HG02970 (cell line): ENCODE measurements at regions not wholly inside any gene's neighbourhood (a gene's known extent, or its start where the extent isn't known, plus 50 kb on each side); places are given as distances from the start of the nearest gene placed in this dataset.
"Not testable (repeated sequence)": the region's sequence is repeated elsewhere in the genome, so short reads cannot be mapped to it uniquely, and the experiment has no call there.

ENCODE experiments used
- ATAC-seq: cut with Tn5 transposase; IDR thresholded peaks from one replicate; pipeline ENCODE4 v1.9.1; 2021; ENCODE audit warnings: mild to moderate bottlenecking, moderate library complexity, moderate number of reproducible peaks; ENCODE audit not compliant: unreplicated experiment, low FRiP score

DNA sequence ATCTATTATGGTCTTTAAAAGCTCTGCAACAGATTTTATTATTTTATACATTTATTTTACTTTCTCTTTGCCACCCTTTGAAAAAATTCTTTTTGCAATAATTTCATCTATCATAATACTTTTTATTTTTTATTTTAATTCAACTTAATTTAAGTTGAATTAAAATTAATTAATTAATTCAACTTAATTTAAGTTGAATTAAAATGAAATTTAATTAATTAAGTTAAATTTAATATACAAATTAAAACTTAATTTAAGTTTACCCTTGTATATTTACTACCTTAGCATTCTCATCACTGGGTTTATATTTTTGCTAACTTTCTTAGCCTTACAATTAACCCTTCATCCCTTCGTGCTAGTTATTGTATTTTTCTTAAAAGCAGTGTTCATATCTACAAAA lies 301.4 kb downstream of the SLITRK5 start:
- ATAC-seq = no peak

DNA sequence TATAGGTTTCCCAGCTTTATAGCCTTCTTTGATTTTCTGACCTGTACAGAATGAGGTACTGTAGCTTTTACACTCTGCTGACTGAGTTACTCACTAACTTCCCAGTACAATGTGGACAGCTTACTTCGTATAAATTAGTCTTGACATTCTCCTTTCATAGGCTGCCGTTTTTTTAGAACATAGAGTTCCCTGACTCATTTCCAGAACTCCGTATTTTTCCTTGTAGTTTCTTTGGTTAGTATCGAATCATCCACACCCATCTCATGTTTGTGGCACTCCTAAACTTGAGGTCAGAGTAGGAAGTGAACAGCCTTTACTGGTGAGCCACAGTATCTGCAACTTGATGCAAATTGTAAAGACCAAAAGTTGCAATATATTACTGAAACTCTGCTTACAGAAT lies 303.9 kb downstream of the SLITRK5 start:
- no peak for ATAC-seq

DNA sequence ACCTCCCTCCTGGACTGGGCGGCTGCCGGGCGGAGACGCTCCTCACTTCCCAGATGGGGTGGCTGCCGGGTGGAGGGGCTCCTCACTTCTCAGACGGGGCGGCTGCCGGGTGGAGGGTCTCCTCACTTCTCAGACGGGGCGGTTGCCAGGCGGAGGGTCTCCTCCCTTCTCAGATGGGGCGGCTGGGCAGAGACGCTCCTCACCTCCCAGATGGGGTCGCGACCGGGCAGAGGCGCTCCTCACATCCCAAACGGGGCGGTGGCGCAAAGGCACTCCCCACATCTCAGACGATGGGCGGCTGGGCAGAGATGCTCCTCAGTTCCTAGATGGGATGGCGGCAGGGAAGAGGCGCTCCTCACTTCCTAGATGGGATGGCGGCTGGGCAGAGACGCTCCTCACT lies 305.5 kb downstream of the SLITRK5 start:
- ATAC-seq = not testable (repeated sequence)

DNA sequence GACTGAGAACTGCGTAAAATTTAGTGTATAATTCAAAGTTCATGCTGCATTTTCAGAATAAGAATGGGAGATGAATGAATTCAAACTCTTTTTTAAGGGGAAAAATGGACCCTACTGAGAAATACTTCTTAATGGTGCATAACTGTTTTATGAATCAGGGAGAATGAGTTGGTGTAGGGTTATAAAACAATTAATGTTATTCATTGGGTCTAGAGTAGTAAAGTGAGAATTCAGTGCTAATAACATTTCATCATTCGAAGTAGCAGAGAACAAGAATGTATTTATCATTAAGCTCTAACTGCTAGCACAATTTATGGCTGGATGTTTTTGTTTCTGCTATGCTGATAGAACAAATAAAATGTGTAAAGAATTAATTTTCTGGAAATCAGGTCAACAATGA lies 310.2 kb downstream of the SLITRK5 start:
- no peak for ATAC-seq

DNA sequence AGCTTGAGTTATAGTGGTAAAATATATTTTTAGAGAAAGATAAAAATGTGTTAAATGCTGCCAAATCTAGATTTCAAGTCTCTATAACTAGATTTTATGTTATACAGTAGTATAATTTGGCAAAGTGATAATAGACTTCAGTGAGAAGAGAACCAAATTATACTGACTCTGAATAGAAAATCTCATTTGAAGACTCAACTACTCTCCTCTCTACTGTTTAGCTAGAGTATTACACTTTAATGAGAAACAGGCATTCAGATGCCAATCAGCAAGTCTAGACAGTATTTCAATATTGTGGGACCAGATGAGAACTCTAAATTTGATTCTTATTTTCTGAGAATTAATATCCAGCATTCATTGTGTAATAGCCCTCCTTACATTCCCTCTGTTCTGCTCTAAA lies 311.2 kb downstream of the SLITRK5 start:
- ATAC-seq = no peak

DNA sequence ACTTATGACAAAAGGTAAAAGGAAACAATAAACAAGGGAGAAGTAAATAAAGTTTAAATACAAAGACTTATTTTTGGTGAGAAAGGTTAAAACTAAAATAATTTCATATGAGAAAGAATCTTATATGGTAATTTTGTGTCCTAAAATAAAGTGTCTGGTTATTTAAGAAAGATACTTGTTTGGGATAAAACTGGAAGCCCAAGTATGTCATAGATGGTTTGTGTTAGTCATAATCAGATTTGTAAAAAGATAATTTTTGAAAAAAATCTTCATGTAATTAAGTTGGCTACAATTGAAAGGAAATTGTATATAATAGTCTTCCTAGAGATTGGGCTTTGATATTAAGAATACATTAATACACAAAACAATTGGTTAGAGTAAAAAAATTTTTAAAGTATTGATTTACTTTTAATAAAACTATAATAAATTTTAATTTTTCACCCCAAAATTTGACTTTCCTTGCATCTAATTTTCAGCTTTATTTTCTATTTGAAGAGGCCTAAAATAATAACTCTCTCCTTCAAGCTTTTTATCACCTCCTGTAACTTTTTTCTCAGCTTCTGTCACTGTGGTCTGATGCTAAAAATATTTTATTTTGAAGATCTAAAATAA lies 315.6 kb downstream of the SLITRK5 start:
- no peak for ATAC-seq

DNA sequence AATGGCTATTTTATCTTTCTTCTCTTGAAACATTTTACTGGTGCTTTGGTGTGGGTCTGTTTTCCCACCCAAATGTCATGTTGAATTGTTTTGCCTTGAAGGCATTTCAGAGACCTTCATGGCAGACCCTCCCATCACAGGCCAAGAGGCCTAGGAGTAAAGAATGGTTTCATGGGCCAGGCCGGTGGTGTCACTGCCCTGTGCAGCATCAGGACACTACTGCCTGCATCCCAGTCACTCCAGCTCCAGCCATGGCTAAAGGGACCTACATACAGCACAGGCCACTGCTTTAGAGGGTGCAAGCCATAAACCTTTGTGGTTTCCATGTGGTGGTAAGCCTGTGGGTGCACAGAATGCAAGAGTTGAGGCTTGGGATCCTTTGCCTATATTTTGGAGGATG lies 326.9 kb downstream of the SLITRK5 start:
- ATAC-seq = no peak

DNA sequence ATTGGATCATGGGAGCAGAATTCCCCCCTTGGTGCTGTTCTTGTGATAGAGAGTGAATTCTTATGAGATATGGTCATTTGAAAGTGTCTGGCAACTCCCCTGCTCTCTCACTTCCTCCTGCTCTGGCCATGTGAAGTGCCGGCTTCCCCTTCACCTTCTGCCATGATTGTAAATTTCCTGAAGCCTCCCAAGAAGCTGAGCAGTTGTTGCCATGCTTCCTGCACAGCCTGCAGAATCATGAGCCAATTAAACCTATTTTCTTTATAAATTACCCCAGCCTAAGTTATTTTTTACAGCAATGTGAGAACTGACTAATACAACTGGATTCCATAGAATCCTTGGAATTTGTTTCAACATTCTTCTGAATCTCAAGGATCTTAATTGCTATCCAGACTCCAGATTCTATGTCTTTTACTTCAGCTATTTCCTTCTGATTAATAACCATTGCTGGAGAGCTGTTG lies 328.1 kb downstream of the SLITRK5 start:
- ATAC-seq = no peak

DNA sequence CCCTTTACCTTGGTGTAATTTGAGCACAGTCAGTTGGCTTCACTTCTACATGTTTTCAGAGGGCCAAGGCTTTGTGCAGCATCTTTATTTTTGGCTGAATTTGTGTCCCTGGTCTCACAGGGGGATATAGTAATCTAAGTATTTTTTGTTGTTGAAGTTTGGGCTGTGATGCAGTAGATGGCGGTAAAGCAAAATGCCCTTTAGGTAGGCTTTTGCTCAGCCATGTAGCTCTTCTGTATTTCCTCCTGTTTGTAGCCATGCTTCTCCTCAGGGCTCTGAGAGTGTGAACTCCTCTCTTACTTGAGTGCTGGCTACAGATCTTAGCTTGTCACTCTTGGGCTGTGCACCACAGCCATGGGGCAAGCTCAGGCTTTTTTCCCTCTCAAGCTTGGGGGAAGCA lies 328.6 kb downstream of the SLITRK5 start:
- no peak for ATAC-seq

DNA sequence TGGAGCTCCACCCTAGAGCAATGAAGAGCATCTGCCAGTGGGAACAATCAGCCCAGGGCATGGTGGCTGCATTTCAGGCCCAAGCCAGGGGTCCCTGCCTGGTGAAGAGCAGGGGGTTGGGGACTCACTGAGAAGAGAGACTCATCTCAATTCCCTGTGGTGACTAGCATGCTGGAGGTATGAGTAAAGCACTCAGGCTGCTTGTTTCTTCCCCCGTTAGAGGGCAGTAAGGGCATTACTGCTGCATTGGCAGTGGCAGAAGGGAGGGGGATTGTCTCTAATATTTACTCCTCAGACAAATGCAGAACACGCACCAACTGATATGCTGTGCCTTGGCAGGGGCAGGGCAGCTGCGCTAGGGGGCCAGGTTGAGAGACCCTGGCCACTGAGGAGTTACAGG lies 329.1 kb downstream of the SLITRK5 start:
- no peak for ATAC-seq

DNA sequence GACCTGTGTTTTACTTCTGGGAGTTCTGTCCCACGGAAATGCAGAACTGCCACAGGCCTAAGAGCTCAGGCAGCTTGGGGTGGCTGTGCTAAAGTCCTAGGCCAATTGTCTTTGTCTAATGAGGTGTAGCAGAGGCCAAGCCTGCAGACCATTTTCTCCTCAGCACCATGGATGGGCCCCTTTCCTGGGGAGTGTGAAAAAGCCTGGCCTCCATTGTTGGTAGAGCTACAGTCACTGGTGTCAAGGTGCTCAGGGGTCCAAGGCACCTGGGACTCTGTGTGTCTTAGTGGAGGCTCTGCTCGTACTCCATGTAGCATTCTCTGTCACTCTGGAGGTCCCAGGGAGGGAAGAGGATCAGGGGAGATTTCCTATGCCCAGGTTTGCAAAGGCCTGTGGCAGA lies 329.6 kb downstream of the SLITRK5 start:
- no peak for ATAC-seq

DNA sequence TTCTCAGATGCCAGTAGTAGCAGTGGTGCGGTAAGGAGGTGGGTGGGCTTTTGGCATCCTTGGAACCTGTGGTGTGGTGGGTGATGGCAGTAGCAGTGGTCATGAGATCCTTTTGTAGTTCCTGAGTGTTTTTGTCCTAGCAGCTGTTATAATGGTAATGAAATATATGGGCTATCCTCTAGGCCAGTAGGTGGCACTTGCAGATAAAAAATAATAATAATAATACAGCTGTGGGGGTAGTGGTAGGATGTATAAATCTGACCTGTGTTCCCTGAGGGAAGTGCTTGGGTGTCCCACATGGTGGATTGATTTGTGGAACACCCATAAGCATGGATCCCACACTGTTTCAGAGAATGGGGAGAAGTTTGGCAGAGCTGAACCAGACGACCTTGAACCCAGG lies 334.0 kb downstream of the SLITRK5 start:
- ATAC-seq = no peak

DNA sequence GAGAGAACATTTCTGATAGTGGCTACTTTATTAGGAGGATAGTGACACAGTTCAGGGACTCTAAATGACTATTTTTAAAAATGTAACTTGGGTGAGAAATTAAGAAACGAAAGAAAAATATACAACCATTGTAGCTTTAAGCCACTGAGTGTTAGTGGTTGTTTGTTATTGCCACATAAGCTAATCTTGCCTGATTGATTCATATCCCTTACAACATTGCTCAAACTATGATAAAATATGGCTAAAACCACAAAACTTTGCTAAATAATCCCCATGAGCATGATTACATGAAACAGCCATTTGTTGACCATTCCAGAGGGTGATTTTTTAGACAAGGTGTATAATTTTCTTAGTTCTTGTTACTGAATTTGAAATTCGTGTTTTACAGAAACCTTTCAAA lies 343.4 kb downstream of the SLITRK5 start:
- ATAC-seq = no peak

DNA sequence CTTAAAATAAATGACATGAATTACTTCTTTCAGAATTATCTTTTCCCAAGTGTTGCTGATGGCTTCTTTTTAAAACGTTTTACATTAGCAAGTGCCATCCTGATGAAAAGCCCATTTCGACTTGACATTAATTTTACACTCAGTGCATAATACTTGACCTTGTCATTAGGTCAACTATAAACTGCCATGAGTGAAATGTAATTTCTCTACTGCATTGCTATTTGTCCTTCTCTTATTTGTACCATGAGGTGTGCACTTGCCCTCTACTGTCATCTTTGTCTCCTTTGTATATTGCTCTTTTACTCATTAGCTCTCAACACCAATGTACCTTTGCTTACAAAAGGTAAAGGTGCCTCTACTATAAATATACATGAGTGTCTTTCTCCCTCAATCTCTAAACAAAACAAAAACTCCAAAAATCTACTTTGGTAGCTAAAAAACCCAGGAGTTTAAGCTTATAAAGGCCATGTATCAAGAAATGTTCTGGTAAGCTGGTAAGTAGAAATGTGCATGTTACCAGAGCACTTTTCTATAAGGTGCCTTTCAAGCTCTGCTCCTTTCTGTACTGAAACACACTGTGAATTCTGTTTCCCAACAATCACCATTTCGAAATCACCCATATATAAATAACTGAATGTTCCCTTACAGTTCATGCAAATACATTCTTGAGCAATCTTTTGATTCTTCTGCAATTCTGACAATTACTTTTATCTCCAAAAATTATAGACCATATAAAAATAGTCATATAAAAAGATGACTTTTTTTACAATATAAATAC lies 351.4 kb downstream of the SLITRK5 start:
- no peak for ATAC-seq

DNA sequence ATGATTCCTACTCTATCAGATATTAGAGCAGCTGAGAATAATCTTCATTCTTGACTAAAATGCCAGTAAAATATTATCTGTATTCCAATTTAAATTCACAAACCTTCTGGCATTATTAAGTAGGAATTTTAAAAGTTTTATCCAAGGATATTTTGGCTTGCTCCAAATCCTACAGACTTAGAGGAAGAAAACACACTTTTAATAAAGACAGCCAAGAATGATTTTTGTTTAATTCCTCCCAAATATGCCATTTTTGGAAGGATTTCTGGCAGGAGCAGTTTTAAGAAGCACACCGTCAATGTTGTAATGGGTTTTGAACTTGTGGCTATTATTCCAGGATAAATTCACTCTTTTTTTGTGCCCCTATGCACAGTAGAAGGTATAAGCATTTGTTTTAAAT lies 355.1 kb downstream of the SLITRK5 start:
- ATAC-seq = no peak

DNA sequence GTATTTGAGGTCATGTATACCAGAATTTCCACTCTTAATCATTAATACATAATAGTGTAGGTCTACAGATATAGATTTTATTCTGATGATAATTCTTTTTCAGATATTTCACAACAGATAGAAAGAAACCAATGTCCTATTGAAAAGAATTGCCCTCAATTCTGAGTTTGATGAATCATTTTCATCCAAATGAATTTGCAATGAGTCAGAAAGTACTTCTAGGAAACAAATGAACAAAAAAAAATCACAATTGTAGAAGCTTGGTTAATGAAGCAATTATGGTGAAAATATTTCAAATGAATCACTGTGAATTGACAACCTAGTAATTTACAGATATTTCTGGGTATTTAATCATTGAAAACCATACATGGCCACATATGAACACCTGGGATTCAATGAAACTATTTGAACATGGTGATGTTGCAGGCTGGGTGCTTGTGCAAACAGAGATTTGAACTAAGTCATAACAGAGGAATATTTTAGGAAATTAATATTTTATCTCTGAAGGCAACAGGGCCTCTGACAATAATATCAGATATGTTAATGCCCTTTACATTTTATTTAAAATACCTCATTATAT lies 360.9 kb downstream of the SLITRK5 start:
- ATAC-seq = no peak

DNA sequence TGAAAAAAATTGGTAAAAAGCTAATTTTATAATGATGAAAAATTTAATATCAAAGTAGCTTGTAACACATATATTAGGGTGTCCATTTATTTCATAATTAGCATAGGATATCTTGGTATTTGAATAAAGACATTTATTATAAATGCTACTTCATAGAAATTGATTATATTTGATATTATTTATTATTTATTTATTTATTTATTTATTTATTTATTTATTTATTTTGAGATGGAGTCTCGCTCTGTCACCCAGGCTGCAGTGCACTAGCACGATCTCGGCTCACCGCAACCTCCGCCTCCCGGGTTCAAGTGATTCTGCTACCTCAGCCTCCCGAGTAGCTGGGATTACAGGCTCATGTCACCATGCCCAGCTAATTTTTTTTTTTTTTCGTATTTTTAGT lies 365.0 kb downstream of the SLITRK5 start:
- not testable (repeated sequence) for ATAC-seq

DNA sequence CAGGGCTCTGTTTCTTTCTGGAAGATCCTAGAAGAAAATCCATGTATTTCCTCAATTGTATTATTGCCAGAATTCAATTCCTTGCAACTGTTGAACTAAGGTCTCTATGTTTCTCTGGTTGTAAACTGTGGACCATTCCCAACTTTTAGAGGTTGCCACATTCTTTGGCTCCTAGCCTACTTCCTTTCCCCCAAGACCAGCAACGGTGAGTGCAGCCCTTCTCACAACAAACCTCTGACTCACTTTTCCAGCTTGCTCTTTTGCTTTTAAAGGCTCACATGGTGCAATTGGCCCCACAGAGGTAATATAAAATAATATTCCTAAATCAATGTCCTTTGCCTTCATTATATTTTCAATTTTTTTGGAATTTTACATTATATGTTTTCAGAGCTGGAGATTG lies 371.3 kb downstream of the SLITRK5 start:
- ATAC-seq = no peak

DNA sequence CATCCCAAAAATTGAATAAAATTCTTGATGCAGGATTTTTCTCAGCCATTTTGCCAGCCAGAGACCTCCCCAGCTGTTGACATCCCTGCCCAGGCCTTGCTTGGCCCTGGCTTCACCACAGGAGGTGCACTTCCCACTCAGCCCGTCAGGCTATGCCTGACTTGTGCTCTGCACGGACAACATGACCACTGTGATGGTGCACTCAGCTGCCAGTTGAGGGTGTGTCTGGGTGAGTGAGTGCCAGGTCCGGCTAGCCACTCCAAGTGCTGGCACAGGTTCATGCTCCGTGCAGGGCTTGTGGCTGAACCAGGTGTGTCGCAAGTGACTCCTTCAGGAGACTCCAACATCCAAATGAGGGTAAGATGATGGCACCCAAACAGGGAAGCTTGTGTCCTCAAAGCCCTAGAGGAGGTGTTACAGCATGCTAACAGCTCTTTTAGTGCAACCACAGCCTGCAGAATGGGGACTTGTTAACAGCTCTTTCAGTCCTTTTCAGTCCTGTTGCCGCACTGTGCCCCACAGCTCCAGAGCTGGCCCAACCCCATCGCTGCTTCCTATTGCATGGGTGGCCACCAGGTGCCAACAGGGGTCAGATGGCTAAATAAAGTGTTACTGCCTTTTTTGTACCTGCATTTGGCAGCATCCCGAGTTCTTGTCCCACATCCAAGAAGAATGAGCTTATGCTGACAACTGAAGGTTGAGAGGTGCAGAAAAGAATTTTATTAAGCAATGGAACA lies 380.7 kb downstream of the SLITRK5 start:
- no peak for ATAC-seq

DNA sequence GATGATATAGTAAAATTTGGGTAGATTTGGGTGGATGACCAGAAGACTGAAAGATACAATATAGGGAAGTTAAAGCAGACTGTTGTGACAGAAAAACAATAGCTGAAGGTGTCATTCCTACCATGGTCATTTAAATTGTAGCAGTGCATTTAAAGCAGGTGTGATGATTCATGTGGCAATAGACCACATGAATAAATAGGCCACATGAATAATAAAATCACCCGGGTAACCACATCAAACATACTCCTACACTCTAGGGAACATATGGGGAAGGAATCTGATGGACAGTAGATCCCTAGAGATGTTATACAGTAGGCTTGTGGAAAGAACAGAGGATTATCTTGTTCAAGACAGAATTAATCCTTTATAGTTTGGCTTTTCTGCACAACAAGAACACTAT lies 392.6 kb downstream of the SLITRK5 start:
- ATAC-seq = no peak

DNA sequence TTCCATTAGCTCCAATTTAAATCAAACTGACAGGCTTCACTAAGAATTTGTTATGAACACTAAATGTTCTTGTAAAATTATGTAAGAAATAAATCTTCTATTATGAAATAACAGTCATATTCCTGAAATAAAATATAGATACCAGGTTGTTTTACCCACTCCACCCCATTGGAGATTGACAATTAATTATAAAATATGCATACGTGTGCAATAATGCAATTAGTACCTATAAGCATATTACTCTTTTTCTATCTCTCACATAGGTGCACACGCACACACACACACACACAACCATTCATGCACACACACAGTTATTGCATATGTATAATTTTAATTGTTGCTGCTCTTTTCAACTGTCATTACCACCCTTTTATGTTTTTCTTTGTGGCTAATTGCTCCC lies 395.7 kb downstream of the SLITRK5 start:
- no peak for ATAC-seq
